ENCODE measurements at regions not wholly inside any gene's neighbourhood (a gene's known extent, or its start where the extent isn't known, plus 50 kb on each side); places are given as distances from the start of the nearest gene placed in this dataset.
"Not testable (repeated sequence)": the region's sequence is repeated elsewhere in the genome, so short reads cannot be mapped to it uniquely, and the experiment has no call there.

- DNase-seq: no peak
- in situ Hi-C loops (cut with MboI; ENCODE audit: low pct_ligation_motif_present in 1 of 4, low pct_unique_long_range_greater_than_20kb in 1 of 4, low sequenced_read_pairs in 3 of 4) (loop anchor here in 1 of 4 donors (25.0 kb wide), 1 partner anchor 836 kb away; no protein-coding TSS in a partner anchor), intact Hi-C loops (cut with DNase I; ENCODE audit: low total_unique reads) (no loop called here)
- no peak overlapping the region for H3K27ac ChIP-seq
- H3K4me3 ChIP-seq: no peak overlapping the region
- no peak for TF ChIP-seq CTCF (IDR thresholded peaks at IDR 0.05)
- TF ChIP-seq POLR2A (IDR thresholded peaks at IDR 0.05): no peak
- TF ChIP-seq POLR2AphosphoS5 (IDR thresholded peaks at IDR 0.05): no peak
- no peak for TF ChIP-seq EP300 (IDR thresholded peaks at IDR 0.05; ENCODE audit: low read depth)
- no peaks in the 10 kb centered on the region for H3K4me1 ChIP-seq
- WGBS, 2 donors (ENCODE audit: low coverage in 1 of 2): 84% methylated on average over 12 of the region's 12 CpGs; no CpG with 5 or more reads in 1 of the 2 donors
- H3K36me3 ChIP-seq: no peaks in the 10 kb centered on the region
- H3K27me3 ChIP-seq: peaks cover 3% of the 10 kb centered on the region
- no peaks in the 10 kb centered on the region for H3K9me3 ChIP-seq
Observed at GRCh38 chr7:51426163-51426562, 109.6 kb upstream of the COBL start.

- WGBS, 2 donors (ENCODE audit: low coverage in 1 of 2): no CpG with 5 or more reads among the region's 3 CpGs
- in situ Hi-C loops (cut with MboI; ENCODE audit: low pct_ligation_motif_present in 1 of 4, low pct_unique_long_range_greater_than_20kb in 1 of 4, low sequenced_read_pairs in 3 of 4); H3K9me3 ChIP-seq: not testable (repeated sequence)
Observed at GRCh38 chr7:51409934-51410333, 93.3 kb upstream of the COBL start.

GRCh38 chr7:51397608-51398007 is 81.0 kb upstream of the COBL start:
- H3K9me3 ChIP-seq; H3K4me1 ChIP-seq; H3K4me3 ChIP-seq; H3K27me3 ChIP-seq; intact Hi-C loops (cut with DNase I; ENCODE audit: low total_unique reads); H3K36me3 ChIP-seq; in situ Hi-C loops (cut with MboI; ENCODE audit: low pct_ligation_motif_present in 1 of 4, low pct_unique_long_range_greater_than_20kb in 1 of 4, low sequenced_read_pairs in 3 of 4); H3K27ac ChIP-seq; DNase-seq: not testable (repeated sequence)
- 43% methylated on average over 3 of the region's 3 CpGs; no CpG with 5 or more reads in 1 of the 2 donors for WGBS, 2 donors (ENCODE audit: low coverage in 1 of 2)

More at GRCh38 chr7:51409934-51410333, 93.3 kb upstream of the COBL start:
- intact Hi-C loops (cut with DNase I; ENCODE audit: low total_unique reads); H3K36me3 ChIP-seq; H3K4me3 ChIP-seq; H3K27ac ChIP-seq; H3K27me3 ChIP-seq; DNase-seq; H3K4me1 ChIP-seq: not testable (repeated sequence)

GRCh38 chr7:51393003-51393402 is 76.4 kb upstream of the COBL start:
- H3K27me3 ChIP-seq; H3K4me1 ChIP-seq; H3K27ac ChIP-seq; H3K9me3 ChIP-seq; in situ Hi-C loops (cut with MboI; ENCODE audit: low pct_ligation_motif_present in 1 of 4, low pct_unique_long_range_greater_than_20kb in 1 of 4, low sequenced_read_pairs in 3 of 4); intact Hi-C loops (cut with DNase I; ENCODE audit: low total_unique reads); DNase-seq; H3K36me3 ChIP-seq; H3K4me3 ChIP-seq: not testable (repeated sequence)
- 66% methylated on average over 6 of the region's 6 CpGs; no CpG with 5 or more reads in 1 of the 2 donors for WGBS, 2 donors (ENCODE audit: low coverage in 1 of 2)

- H3K4me1 ChIP-seq; H3K9me3 ChIP-seq; H3K27ac ChIP-seq; intact Hi-C loops (cut with DNase I; ENCODE audit: low total_unique reads); H3K4me3 ChIP-seq; DNase-seq; H3K27me3 ChIP-seq; in situ Hi-C loops (cut with MboI; ENCODE audit: low pct_ligation_motif_present in 1 of 4, low pct_unique_long_range_greater_than_20kb in 1 of 4, low sequenced_read_pairs in 3 of 4); H3K36me3 ChIP-seq: not testable (repeated sequence)
- WGBS, 2 donors (ENCODE audit: low coverage in 1 of 2): 86% methylated on average over 3 of the region's 8 CpGs; no CpG with 5 or more reads in 1 of the 2 donors
Observed at GRCh38 chr7:51389952-51390351, 73.3 kb upstream of the COBL start.

- intact Hi-C loops (cut with DNase I; ENCODE audit: low total_unique reads); H3K4me3 ChIP-seq; DNase-seq; in situ Hi-C loops (cut with MboI; ENCODE audit: low pct_ligation_motif_present in 1 of 4, low pct_unique_long_range_greater_than_20kb in 1 of 4, low sequenced_read_pairs in 3 of 4); H3K27ac ChIP-seq; H3K4me1 ChIP-seq; H3K27me3 ChIP-seq; H3K36me3 ChIP-seq; H3K9me3 ChIP-seq: not testable (repeated sequence)
- WGBS, 2 donors (ENCODE audit: low coverage in 1 of 2): 88% methylated on average over 21 of the region's 22 CpGs; no CpG with 5 or more reads in 1 of the 2 donors
Observed at GRCh38 chr7:51389216-51389812, 72.7 kb upstream of the COBL start.

- DNase-seq; in situ Hi-C loops (cut with MboI; ENCODE audit: low pct_ligation_motif_present in 1 of 4, low pct_unique_long_range_greater_than_20kb in 1 of 4, low sequenced_read_pairs in 3 of 4); H3K9me3 ChIP-seq; H3K27ac ChIP-seq; intact Hi-C loops (cut with DNase I; ENCODE audit: low total_unique reads); H3K4me1 ChIP-seq; H3K4me3 ChIP-seq; H3K27me3 ChIP-seq; H3K36me3 ChIP-seq: not testable (repeated sequence)
- WGBS, 2 donors (ENCODE audit: low coverage in 1 of 2): 93 to 100% methylated on average over 1 to 11 of the region's 16 CpGs
Observed at GRCh38 chr7:51388241-51388640, 71.6 kb upstream of the COBL start.

- intact Hi-C loops (cut with DNase I; ENCODE audit: low total_unique reads); in situ Hi-C loops (cut with MboI; ENCODE audit: low pct_ligation_motif_present in 1 of 4, low pct_unique_long_range_greater_than_20kb in 1 of 4, low sequenced_read_pairs in 3 of 4); DNase-seq; H3K9me3 ChIP-seq; H3K4me3 ChIP-seq; H3K4me1 ChIP-seq; H3K27me3 ChIP-seq; H3K27ac ChIP-seq; H3K36me3 ChIP-seq: not testable (repeated sequence)
- WGBS, 2 donors (ENCODE audit: low coverage in 1 of 2): 89 to 95% methylated on average over 4 to 17 of the region's 34 CpGs
Observed at GRCh38 chr7:51386806-51387568, 70.4 kb upstream of the COBL start.

GRCh38 chr7:51386184-51386583 is 69.6 kb upstream of the COBL start:
- DNase-seq; H3K4me1 ChIP-seq; intact Hi-C loops (cut with DNase I; ENCODE audit: low total_unique reads); H3K36me3 ChIP-seq; H3K27ac ChIP-seq; H3K4me3 ChIP-seq; H3K9me3 ChIP-seq; in situ Hi-C loops (cut with MboI; ENCODE audit: low pct_ligation_motif_present in 1 of 4, low pct_unique_long_range_greater_than_20kb in 1 of 4, low sequenced_read_pairs in 3 of 4); H3K27me3 ChIP-seq: not testable (repeated sequence)
- whole genome bisulfite sequencing, 2 donors (ENCODE audit: low coverage in 1 of 2): 69 to 86% methylated on average over 2 to 10 of the region's 17 CpGs
